ENCODE measurements at regions not wholly inside any gene's neighbourhood (a gene's known extent, or its start where the extent isn't known, plus 50 kb on each side); places are given as distances from the start of the nearest gene placed in this dataset.

- TF ChIP-seq, protein P1, sequence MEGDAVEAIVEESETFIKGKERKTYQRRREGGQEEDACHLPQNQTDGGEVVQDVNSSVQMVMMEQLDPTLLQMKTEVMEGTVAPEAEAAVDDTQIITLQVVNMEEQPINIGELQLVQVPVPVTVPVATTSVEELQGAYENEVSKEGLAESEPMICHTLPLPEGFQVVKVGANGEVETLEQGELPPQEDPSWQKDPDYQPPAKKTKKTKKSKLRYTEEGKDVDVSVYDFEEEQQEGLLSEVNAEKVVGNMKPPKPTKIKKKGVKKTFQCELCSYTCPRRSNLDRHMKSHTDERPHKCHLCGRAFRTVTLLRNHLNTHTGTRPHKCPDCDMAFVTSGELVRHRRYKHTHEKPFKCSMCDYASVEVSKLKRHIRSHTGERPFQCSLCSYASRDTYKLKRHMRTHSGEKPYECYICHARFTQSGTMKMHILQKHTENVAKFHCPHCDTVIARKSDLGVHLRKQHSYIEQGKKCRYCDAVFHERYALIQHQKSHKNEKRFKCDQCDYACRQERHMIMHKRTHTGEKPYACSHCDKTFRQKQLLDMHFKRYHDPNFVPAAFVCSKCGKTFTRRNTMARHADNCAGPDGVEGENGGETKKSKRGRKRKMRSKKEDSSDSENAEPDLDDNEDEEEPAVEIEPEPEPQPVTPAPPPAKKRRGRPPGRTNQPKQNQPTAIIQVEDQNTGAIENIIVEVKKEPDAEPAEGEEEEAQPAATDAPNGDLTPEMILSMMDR (IDR thresholded peaks at IDR 0.05; ENCODE audit: low read depth, low read length): no peak
- Histone ChIP-seq H3K27me3 (no peaks in the 10 kb centered on the region), H3K9me3 (no peaks in the 10 kb centered on the region), H3K4me1 (no peaks in the 10 kb centered on the region), H3K36me3 (no peaks in the 10 kb centered on the region), H3K4me3 (ENCODE audit: low read depth, low read length) (no peak overlapping the region)
- no peak for DNase-seq
Observed at GRCh38 chr1:102098081-102098480, 101.4 kb upstream of the OLFM3 start.

GRCh38 chr1:102097451-102097850, 100.7 kb upstream of the OLFM3 start:
- no peaks in the 10 kb centered on the region for H3K4me1 ChIP-seq
- no peaks in the 10 kb centered on the region for H3K36me3 ChIP-seq
- H3K9me3 ChIP-seq: no peaks in the 10 kb centered on the region
- H3K27me3 ChIP-seq: no peaks in the 10 kb centered on the region
- DNase-seq: no peak
- no peak overlapping the region for H3K4me3 ChIP-seq (ENCODE audit: low read depth, low read length)
- TF ChIP-seq, protein P1 (IDR thresholded peaks at IDR 0.05; ENCODE audit: low read depth, low read length): no peak

DNA sequence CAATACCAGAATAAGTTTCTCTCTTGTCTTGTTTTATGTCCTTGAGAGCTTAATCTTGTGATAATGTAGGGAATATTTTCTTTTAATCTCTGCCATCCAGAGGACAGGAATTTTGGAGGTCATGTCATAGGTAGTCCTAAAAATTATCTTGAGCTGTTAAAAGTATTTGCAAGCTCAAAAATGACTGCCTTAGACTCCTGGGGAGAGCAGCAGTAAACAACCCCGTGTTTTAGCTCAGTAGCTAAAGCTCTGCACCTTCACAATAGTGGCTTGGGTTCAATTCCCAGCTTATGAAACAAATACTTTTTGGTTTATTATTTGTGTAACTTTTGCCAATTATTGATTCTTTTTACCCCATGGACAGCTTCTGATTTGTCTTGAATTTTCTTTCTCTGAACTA, 99.4 kb upstream of the OLFM3 start:
- DNase-seq: no peak
- Histone ChIP-seq H3K9me3 (no peaks in the 10 kb centered on the region), H3K27me3 (no peaks in the 10 kb centered on the region), H3K4me1 (no peaks in the 10 kb centered on the region), H3K36me3 (no peaks in the 10 kb centered on the region), H3K4me3 (ENCODE audit: low read depth, low read length) (no peak overlapping the region)
- TF ChIP-seq, protein P1 (IDR thresholded peaks at IDR 0.05; ENCODE audit: low read depth, low read length): no peak

GRCh38 chr1:102089791-102090190, 93.1 kb upstream of the OLFM3 start:
- Histone ChIP-seq H3K9me3 (no peaks in the 10 kb centered on the region; the same call in 1 of the 2 replicates), H3K27me3 (no peaks in the 10 kb centered on the region), H3K4me1 (no peaks in the 10 kb centered on the region), H3K4me3 (ENCODE audit: low read depth, low read length) (no peak overlapping the region), H3K36me3 (no peaks in the 10 kb centered on the region)
- TF ChIP-seq, protein P1 (IDR thresholded peaks at IDR 0.05; ENCODE audit: low read depth, low read length): no peak
- DNase-seq: no peak

GRCh38 chr1:102085896-102086295, 89.2 kb upstream of the OLFM3 start:
- Histone ChIP-seq H3K27me3 (no peaks in the 10 kb centered on the region), H3K4me3 (ENCODE audit: low read depth, low read length) (no peak overlapping the region), H3K36me3 (no peaks in the 10 kb centered on the region), H3K9me3 (no peaks in the 10 kb centered on the region; the same call in 1 of the 2 replicates), H3K4me1 (no peaks in the 10 kb centered on the region)
- TF ChIP-seq, protein P1 (IDR thresholded peaks at IDR 0.05; ENCODE audit: low read depth, low read length): no peak
- no peak for DNase-seq

DNA sequence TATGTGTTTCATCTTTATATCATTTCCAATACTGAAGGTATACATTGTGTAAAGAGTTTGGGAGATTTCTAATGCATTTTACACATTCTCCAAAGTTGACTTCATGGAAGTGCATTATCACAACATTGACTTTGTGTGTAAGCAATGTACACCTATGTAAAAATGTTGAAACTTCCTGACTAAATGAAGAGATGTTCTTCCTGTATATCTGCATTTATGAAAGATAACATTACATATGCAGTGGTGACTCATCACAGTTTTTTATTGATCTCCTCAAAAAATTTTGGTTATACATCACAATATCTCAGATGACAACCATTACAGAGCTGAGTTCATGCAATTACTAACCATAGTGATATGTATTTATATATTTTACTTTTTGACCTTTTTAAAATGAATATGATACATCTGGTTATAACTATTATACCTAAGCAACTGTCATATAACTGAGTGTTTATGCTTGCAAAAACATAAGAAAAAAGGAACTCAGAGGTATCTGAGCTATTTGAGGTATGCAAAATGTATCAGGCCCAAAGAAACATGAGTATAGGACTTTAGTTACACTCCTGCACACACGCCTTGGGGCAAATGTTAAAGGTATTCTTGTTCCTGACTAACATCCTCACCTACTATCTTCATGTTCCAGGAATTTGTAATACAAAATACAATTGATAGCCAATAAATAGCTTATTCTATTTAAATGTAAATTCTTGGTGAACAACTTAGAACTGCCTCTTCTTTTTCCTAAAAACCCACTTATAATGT, 88.2 kb upstream of the OLFM3 start:
- H3K4me3 ChIP-seq (ENCODE audit: low read depth, low read length): no peak overlapping the region
- TF ChIP-seq, protein P1 (IDR thresholded peaks at IDR 0.05; ENCODE audit: low read depth, low read length): no peak
- H3K9me3 ChIP-seq: no peaks in the 10 kb centered on the region; the same call in 1 of the 2 replicates
- H3K27me3 ChIP-seq: no peaks in the 10 kb centered on the region
- DNase-seq: no peak
- H3K36me3 ChIP-seq: no peaks in the 10 kb centered on the region
- H3K4me1 ChIP-seq: no peaks in the 10 kb centered on the region
